Left renal pelvis (tissue), 4 donors: ENCODE measurements at regions not wholly inside any gene's neighbourhood (a gene's known extent, or its start where the extent isn't known, plus 50 kb on each side); places are given as distances from the start of the nearest gene placed in this dataset.
"Not testable (repeated sequence)": the region's sequence is repeated elsewhere in the genome, so short reads cannot be mapped to it uniquely, and the experiment has no call there.

Source experiments
- DNase-seq, 4 donors: peaks; one replicate each; pipeline ENCODE4 v3.0.0-alpha.2; 2013; ENCODE audit warnings: low read depth in 4 of 4, low spot score in 3 of 4

DNA sequence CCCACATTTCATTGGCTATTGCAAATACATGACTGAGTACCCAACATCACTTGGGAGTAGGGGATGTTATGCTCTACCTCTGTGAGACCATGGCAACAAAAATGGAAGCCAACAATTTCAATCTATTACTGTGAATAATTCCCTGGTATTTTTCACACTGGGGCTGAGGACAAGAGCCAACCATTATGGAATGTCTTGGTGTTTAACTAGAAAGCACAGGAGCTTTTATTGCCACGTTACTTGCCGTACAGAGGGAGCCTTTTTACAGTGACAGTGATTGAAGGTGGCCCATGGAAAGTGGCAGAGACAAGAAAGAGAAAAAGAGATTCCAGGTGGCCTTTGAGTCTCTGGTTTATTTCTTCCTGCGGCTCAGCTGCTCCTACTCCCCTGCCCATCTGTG, 105.7 kb upstream of the TBC1D5 start:
- no peak for DNase-seq

DNA sequence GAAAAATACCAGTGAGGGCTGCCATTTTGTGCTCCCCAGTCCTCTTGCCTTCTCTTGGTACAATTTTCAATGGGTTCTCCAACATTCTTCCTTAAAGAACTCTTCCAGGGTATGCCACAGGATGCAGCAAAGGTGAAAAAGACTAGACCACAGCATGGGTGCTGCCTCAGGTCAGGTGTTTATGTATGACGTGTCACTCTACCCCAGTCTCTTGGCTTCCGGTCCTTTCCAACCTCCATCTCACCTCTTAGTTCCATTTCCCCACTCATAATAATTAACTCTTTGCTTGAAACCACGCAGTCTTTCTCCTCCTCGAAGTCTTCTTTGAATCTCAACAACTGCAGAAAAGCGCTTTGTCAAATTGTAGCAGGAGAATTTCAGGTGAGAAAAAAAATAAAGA, 104.7 kb upstream of the TBC1D5 start:
- no peak for DNase-seq

DNA sequence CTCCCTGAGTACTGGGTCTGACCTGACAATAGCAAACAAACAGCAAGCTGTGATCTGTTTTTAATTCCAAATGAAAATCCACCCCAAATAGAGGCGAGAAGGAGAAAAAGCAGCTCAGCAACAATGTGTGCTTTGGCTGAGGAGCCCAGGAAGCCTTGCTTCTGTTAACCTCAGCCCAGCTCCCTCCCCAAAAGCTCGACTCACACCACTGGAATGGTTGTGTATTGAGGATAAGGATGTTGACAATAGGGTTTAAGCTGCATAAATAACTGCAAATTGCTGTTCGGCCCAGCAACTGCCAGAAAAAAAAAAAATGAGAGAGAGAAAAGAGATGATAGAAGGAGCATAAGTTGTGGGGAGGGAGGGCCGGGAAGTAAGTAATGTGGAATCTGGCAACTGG, 104.0 kb upstream of the TBC1D5 start:
- DNase-seq, result no peak

DNA sequence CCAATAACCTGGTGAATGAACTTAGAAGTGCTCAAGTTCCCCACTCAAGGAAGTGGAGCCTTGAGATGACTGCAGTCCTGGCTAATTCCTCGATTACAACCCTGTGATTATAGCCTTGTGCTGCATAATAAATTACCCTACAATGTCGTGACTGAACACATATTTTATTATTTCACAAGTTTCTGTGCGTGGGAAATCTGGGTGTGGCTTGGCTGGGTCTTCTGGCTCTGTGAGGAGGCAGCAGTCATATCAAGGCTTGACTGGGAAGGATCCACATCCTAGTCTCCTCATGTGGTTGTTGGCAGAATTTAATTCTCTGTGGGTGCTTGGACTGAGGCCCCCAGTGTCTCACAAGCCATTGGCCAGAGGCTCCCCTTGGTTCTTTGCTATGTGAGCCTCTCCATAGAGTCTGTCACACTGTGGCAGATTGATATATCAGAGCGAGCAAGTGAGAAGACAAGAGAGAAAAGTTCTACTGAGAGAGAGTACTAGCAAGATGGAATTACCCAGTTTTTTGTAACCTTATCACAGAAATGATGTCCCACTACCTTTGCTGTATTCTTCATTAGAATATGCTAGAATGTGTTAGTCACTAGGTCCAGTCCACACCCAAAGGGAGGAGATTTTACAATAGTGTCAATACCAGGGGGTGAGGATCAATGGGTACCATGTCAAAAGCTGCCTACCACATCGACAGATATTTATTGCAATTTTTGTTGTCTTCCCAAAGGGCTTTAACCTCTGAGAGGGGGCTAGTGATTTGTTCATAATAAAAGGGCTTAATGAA, 102.8 kb upstream of the TBC1D5 start:
- no peak for DNase-seq

DNA sequence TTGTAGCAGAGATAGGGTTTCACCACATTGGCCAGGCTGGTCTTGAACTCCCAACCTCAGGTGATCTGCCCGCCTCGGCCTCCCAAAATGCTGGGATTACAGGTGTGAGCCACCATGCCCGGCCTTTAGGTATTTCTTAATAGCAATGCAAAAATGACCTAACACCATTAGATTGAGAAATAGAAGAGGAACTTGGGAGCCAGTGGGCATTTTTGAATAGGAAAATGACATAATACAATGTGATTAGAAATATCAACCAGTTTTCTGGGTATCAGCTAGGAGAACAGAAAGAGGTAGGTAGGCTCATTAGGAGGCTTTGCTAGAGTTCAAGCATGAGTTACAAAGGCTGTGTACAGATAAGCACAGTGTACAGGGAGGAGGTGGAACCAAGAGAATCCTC, 101.8 kb upstream of the TBC1D5 start:
- DNase-seq, result no peak

DNA sequence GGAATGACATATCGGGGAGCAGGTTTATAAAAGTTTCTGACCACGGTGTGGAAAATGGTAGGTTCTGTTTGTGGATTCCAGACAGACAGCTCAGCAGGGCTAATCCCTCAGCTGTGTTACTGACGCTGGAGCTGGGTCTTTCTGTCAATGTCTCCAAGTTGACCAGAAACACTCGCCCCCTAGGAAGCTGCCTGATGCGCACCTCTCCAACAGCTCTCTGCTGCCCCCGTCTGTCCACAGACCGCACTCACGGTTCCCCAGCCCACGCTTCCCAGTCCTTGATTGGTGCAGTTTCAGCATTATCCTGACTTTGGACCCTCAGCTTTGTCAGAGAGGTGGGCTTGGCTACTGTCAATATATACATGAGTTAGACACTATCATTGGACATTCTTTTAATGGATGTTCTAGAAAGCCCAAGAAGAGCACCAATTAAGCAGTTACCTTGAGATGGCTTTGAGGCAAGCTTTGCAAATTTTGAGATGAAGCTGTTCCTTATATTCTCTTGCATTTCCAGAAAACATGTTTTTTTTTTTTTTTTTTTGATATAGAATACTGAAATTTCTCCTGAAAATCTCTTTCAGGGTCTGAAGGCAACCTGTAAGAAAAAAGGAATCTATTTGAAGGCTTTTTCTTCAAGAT, 98.9 kb upstream of the TBC1D5 start:
- DNase-seq, result peak in 3 of 4 donors; percentile 34 to 50 (median 45)

DNA sequence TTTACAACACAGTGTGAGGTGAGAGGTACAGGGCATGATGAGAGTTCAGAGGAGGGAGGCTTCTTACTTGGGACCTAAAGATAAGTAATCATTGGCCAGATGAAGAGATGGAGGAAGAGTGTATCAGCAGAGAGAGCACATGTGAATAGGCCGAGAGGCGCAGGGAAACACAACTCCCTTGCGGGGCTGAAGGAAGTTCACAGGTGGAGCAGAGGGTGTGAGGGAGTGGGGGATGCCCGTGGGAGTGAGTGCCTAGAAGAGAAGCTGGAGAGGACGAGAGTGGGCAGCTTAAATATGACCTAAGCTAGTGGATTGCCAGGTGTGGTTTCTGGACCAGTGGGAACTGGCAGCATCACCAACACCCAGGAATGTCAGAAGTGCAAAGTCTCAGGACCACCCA, 98.2 kb upstream of the TBC1D5 start:
- no peak for DNase-seq

DNA sequence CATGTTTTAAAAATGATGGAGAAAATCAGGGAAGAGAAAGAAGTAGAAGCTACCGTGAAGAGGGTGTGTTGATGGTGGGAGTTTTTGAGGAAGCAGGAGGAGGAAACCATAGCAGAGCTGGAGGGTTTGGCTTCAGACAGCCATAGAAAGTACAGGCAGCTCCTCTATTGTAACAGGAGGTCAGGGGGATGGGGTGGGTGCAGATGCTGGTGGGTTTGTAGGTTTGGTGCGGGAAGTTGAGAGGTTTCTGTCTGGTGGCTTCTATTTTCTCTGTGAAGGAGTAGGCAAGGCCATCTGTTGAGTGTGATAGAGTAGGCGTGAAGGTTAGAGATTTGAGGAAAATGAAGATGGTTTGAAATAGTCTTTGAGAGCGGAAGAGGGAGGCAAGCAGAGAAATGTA, 97.7 kb upstream of the TBC1D5 start:
- DNase-seq, result no peak

DNA sequence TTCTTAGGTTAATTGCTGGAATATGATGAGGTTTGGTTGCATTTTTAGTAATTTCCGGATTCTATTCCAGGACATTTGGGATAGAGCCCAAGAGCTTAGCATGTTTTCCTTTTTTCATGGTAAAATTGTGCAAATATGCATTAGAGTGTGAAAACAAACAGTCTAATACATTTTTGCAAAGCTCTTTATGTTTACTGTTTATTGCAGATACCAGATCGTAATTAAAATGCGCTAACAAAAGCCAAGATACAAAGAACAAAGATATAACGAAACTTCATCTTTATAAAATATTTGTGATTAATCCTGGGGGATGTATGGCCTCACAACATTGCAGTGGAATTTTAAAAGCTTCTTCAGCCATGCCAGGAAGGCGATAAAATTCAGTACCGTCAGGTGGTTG, 94.5 kb upstream of the TBC1D5 start:
- no peak for DNase-seq

DNA sequence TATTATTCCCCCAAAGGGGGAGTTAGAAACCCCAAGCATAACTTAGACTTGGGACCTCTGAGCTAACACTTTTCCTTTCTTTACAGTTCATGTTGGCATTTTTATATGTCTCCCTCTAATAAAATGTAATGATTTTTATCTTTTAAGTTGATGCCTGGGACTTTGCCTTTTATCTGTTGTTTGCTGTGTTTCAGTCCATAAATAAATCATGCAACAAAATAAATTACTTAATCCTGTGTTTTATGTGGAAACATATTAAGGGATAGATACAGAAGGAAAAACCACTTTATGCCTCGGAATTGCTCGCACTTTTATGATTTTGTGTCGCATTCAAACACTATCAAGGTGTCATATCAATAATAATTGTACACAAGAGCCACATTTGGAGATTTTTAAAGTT, 93.7 kb upstream of the TBC1D5 start:
- no peak for DNase-seq

DNA sequence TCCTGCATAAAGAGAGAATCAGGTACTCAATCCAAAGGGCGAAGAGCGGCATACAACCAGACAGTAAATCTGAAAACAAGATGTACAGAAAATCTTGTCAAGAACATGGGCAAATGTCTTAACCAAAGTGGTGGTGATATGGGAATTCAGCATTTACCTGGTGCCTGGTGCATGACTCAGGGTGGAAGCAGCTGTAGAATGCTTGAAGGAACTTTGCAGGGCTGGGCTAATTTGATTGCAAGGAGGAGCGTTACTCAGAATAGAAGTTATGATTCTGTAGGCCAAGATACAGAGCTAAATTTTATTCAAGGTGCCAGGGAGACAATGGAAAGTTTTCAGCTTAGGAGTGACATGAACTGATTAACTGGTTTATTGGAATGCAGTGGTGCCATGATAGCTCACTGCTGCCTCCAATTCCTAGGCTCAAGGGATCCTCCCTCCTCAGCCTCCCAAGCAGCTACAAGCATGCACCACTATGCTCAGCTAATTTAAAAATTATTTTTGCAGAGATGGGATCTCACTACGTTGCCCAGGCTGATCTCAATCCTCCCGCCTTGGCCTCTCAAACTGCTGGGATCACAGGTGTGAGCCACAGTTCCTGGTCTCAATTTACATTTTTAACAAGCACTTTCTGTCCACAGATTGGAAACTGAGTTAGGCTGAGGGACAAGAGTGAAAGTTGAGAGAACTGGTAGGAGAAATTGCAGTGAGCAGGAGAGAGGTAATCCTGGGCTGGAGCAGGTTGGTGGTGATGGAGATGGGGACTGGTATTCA, 91.5 kb upstream of the TBC1D5 start:
- no peak for DNase-seq

DNA sequence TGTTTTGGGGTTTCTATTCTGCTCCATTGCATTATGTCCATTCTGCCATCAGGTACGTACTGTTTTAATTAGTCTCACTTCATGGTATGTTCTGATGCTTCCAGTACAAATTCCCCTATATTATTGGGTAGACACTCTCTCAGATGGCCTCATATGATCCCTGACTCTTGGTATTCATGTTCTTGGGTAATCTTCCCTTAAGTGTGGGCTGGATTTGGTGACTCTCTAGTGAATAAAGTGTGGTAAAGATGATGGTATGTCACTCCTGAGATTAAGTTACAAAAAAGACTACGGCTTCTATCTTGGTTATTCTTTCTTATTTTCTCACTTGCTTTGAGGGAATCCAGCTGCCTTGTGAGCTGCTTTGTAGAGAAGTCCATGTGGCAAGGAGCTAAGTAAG, 89.6 kb upstream of the TBC1D5 start:
- DNase-seq, result no peak

DNA sequence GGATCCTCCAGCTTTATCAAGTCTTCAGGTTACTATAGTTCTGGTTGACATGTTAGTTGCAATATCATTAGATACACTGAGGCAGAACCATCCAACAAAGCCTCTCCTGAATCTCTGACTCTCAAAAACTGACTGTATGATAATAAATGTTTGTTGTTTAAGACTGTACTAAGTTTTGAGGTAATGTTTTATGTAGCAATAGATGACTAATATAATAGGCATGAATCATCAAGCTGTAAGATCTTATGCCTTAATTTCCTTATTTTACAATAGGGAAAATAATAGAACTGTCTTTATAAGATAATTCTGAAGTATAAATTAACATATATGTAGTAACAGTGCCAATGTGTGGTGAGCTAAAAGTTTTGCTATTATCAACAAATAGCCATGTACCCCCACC, 88.9 kb upstream of the TBC1D5 start:
- no peak for DNase-seq

DNA sequence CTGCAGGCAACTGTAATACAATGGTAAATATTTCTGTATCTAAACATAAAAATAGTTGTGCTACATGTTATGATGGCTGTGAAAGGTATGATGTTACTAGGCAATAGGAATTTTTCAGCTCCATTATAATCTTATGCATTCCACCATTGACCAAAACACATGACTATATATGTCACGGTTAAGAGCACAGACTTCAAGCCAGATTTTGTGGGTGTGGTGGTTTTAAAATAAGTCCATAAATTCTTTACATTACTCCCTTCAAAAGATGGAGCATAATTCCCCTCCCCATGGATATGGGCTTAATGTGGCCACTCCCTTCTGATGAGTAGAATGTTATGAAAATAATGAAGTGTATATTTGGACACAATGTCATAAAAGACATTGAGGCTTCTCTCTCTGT, 88.4 kb upstream of the TBC1D5 start:
- no peak for DNase-seq

DNA sequence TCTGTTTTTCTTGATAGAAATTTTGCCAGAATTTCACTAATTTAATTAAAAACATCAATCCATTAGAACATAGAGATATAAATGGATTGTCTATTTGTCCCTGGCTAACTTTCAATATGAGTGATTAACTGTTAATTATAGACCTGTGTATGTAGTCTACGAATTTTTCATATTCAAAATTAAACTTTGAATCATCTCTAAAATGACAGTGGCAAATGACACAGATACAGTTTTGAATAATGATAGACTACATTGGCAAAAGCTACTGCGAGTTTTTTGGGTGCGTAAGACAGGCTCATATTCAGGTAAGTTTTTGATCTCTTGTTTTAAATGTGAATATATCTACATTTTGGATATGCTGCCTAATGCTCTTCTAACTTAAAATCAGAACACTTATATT, 86.0 kb upstream of the TBC1D5 start:
- DNase-seq, result no peak

DNA sequence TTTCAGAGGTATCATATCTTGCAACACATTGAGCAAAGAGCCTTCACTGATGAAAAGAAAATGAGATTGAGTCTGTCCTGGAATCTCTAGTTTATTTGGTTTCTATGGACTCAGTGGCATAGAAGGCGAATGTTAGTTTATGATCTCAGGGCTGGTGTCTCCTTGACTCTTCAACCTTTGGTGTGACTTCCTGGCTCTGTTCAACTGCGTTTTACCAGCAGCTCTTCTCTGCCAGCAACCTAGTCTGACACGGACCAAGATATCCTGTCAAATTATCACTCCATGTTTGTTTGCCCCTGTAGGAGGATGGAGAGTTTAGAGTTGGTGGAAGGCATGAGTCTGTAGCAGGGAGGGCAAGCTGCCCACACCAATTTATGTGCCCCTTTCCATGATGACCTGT, 82.9 kb upstream of the TBC1D5 start:
- no peak for DNase-seq

DNA sequence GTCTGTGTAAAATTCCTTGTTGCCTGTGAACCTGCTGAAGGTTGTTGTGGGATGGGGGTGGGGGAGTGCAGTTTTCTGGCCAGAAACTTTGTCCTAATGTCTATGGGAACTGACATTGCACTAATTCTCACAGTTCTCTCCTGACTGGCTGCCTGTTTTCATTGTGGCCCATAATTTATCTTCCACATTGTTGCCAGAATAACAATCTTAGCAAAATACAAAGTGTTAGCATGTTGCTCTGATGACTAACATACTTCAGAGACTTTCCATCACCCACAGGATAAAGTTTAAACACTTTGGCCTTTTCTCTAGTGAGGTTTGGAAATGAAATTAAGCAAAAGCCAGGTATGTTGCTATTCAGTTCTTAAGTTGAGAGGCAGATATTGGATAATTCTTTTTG, 81.4 kb upstream of the TBC1D5 start:
- no peak for DNase-seq

DNA sequence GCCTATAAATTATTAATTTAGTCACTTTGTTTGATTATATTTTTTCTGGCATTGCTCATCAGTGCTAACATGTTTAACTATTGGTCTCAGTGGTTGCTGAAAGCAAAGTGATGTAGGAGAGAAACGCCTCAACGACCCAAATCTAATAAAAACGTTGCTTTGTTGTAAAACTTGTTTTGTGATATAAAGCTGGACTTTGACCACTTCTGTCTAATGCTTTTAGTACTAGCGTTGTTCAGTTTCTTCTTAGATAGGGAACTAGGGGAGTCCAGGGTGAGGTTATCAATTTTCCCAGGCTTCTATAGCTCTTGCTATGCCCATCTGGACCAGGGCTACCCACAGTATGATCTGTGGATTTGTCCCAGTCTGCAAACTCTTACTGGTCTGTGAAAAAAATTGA, 80.6 kb upstream of the TBC1D5 start:
- no peak for DNase-seq

DNA sequence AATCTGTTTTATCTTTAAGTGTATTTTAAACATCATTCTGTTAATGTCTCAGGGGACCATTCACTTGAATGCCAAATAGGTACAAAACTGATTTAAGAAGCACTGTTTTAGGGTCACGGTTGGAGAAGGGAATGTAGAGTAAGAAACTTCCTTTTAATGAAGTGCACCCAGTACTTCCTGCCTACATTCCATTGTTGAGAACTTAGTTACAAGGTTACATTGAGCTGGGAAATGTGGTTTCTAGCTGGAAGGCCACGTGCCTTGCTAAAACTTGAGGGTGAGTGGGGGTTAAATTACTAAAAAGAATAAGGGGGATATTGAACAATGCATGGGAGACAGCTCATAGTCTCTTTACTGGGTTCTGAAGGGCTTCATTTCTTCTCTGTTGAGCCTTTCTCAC, 78.3 kb upstream of the TBC1D5 start:
- no peak for DNase-seq

DNA sequence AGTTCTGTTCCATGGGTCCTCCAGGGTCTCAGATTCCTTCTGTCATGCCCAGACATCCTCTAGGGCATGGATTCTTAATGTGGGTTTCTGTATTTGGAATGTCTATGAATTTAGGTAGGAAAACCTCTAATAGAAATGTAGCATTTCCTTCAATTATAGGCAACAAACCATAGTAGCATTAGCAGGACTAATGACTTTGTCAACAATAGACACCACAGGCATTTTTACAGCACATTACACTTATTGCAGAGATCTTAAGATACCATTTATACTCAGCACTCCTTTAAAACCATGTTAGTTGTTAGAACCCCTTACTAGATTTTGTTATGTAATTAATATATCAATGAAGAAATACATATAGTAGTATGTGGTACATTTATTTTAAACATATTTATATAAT, 77.8 kb upstream of the TBC1D5 start:
- no peak for DNase-seq

DNA sequence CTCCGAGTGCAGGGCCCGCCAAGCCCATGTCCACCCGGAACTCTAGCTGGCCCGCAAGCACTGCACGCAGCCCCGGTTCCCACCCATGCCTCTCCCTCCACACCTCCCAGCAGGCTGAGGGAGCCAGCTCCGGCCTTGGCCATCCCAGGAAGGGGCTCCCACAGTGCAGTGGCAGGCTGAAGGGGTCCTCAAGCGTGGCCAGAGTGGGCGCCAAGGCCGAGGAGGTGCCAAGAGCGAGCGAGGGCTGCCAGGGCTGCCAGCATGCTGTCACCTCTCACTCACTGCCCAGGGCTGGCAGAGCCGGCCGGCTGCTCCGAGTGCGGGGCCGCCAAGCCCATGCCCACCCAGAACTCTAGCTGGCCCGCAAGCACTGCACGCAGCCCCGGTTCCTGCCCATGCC, 75.5 kb upstream of the TBC1D5 start:
- not testable (repeated sequence) for DNase-seq

DNA sequence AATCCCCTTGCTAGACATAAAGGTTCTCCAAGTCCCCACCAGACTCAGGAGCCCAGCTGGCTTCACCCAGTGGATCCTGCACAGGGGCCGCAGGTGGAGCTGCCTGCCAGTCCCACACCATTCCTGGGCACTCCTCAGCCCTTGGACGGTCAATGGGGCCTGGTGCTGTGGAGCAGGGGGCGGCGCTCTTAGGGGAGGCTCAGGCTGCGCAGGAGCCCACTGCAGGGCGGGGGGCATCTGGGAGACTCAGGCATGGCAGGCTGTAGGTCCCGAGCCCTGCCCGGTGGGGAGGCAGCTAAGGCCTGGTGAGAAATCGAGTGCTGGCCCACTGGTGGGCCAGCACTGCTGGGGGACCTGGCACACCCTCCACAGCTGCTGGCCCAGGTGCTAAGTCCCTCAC, 75.1 kb upstream of the TBC1D5 start:
- DNase-seq, result no peak
